H1 (cell line): ENCODE measurements at regions not wholly inside any gene's neighbourhood (a gene's known extent, or its start where the extent isn't known, plus 50 kb on each side); places are given as distances from the start of the nearest gene placed in this dataset.

ENCODE experiments used
- CTCF ChIA-PET: fragments of 300-600 bp; sonication (Branson Sonifier 250); formaldehyde crosslinking; loops from one replicate; lab custom pipeline; 2021; ENCODE audit not compliant: partially characterized antibody; lab: Charles Lee
- POLR2A ChIA-PET: fragments of 300-600 bp; sonication (Branson Sonifier 250); formaldehyde crosslinking; loops from one replicate; lab custom pipeline; 2021; ENCODE audit warnings: inconsistent platforms; ENCODE audit not compliant: partially characterized antibody; lab: Charles Lee
- DNase-seq, 2 experiments: peaks; one replicate each; pipeline versions ENCODE4 v3.0.0 to v3.0.0-alpha.2; 2010 to 2022; ENCODE audit warnings: low spot score in 2 of 2, low read depth in 1 of 2, mixed read lengths in 1 of 2
- FAIRE-seq: peaks from 2 replicates; lab custom pipeline; 2011; peaks lifted over from hg19 to GRCh38; lab: Jason Lieb, UNC
- H2AFZ ChIP-seq: 2 replicates; pipeline ENCODE4 v1.8.1; 2012; ENCODE audit warnings: low read length, inconsistent platforms
- H2AK5ac ChIP-seq: 2 replicates; pipeline ENCODE4 v1.6.1; 2013; ENCODE audit warnings: low read depth, low read length
- H2BK120ac ChIP-seq: replicated peaks from 2 replicates; pipeline ENCODE3; 2013; ENCODE audit warnings: low read depth, low read length, inconsistent platforms
- H2BK12ac ChIP-seq: 2 replicates; pipeline ENCODE4 v1.6.1; 2013; ENCODE audit warnings: low read depth, low read length
- H2BK15ac ChIP-seq: 2 replicates; pipeline ENCODE4 v1.6.1; 2013; ENCODE audit warnings: low read length
- H2BK20ac ChIP-seq: 2 replicates; pipeline ENCODE4 v1.6.1; 2013; ENCODE audit warnings: low read length
- H2BK5ac ChIP-seq: 2 replicates; pipeline ENCODE4 v1.6.1; 2013; ENCODE audit warnings: low read depth, low read length
- H3K14ac ChIP-seq: 2 replicates; pipeline ENCODE4 v1.6.1; 2013; ENCODE audit warnings: inconsistent platforms; ENCODE audit not compliant: insufficient read length
- H3K18ac ChIP-seq: 2 replicates; pipeline ENCODE4 v1.6.1; 2013; ENCODE audit warnings: low read length; ENCODE audit errors: extremely low read depth
- H3K23ac ChIP-seq: 2 replicates; pipeline ENCODE4 v1.6.1; 2013; ENCODE audit warnings: inconsistent platforms; ENCODE audit not compliant: insufficient read length
- H3K23me2 ChIP-seq: 2 replicates; pipeline ENCODE4 v1.6.1; 2013; ENCODE audit warnings: low read depth, low read length
- H3K27ac ChIP-seq: 2 replicates; pipeline ENCODE4 v1.6.1; 2011; ENCODE audit warnings: low read depth, low read length, inconsistent platforms
- H3K27me3 ChIP-seq, 4 experiments: replicated peaks in 1 of 4; 1 replicate in 1 of 4; 2 replicates in 3 of 4; pipeline versions ENCODE4 v1.6.1 to v1.8.1; 2011 to 2013; ENCODE audit warnings: low read length in 3 of 4, mild to moderate bottlenecking in 3 of 4, inconsistent platforms in 2 of 4, mixed read lengths in 2 of 4, moderate library complexity in 1 of 4; ENCODE audit not compliant: control insufficient read depth in 3 of 4, insufficient read depth in 3 of 4; ENCODE audit errors: extremely low read depth in 1 of 4
- H3K36me3 ChIP-seq, 4 experiments: 2 replicates each; pipeline versions ENCODE4 v1.6.1 to v1.8.1; 2011 to 2013; ENCODE audit warnings: mild to moderate bottlenecking in 4 of 4, low read length in 3 of 4, moderate library complexity in 2 of 4, control low read depth in 1 of 4, inconsistent platforms in 1 of 4; ENCODE audit not compliant: insufficient read depth in 4 of 4, control insufficient read depth in 2 of 4
- H3K4ac ChIP-seq: replicated peaks from 2 replicates; pipeline ENCODE3; 2013; ENCODE audit warnings: low read length, low read depth, mixed read lengths, inconsistent platforms; ENCODE audit not compliant: insufficient read length
- H3K4me1 ChIP-seq, 4 experiments: replicated peaks in 1 of 4; 1 replicate in 1 of 4; 2 replicates in 3 of 4; pipeline versions ENCODE4 v1.6.1 to v1.8.1; 2011 to 2013; ENCODE audit warnings: low read length in 3 of 4, inconsistent platforms in 2 of 4, mixed read lengths in 1 of 4; ENCODE audit not compliant: insufficient read depth in 4 of 4, control insufficient read depth in 3 of 4
- H3K4me2 ChIP-seq, 2 experiments: 2 replicates each; pipeline versions ENCODE4 v1.6.1 to v1.8.1; 2011 to 2013; ENCODE audit warnings: low read depth in 2 of 2, low read length in 2 of 2, control low read depth in 1 of 2, inconsistent platforms in 1 of 2, mild to moderate bottlenecking in 1 of 2; ENCODE audit not compliant: insufficient read depth in 1 of 2
- H3K4me3 ChIP-seq, 4 experiments: fragments of 200-600, 300-600 bp in 1 of 4; sonication (generic), shearing (Covaris generic), sonication (Bioruptor Twin) in 1 of 4; 2 replicates each; pipeline versions ENCODE4 v1.5.1 to v1.8.1; 2011 to 2016; ENCODE audit warnings: low read length in 4 of 4, low read depth in 3 of 4, control low read depth in 2 of 4, inconsistent platforms in 2 of 4, mild to moderate bottlenecking in 2 of 4, mixed read lengths in 1 of 4, moderate library complexity in 1 of 4; ENCODE audit not compliant: insufficient read depth in 2 of 4; ENCODE audit errors: extremely low read depth in 1 of 4
- H3K56ac ChIP-seq: replicated peaks from 2 replicates; pipeline ENCODE3; 2013; ENCODE audit warnings: low read depth, mild to moderate bottlenecking, mixed read lengths, low read length, inconsistent platforms; ENCODE audit not compliant: insufficient read length
- H3K79me1 ChIP-seq: 2 replicates; pipeline ENCODE4 v1.6.1; 2013; ENCODE audit warnings: low read depth, low read length, control low read depth
- H3K79me2 ChIP-seq, 2 experiments: 2 replicates each; pipeline versions ENCODE4 v1.6.1 to v1.8.1; 2012 to 2013; ENCODE audit warnings: low read length in 2 of 2, mild to moderate bottlenecking in 2 of 2, inconsistent platforms in 1 of 2; ENCODE audit not compliant: insufficient read depth in 2 of 2, control insufficient read depth in 1 of 2
- H3K9ac ChIP-seq, 4 experiments: replicated peaks in 1 of 4; 1 replicate in 1 of 4; 2 replicates in 3 of 4; pipeline versions ENCODE4 v1.6.1 to v1.8.1; 2011 to 2013; ENCODE audit warnings: low read depth in 3 of 4, low read length in 3 of 4, control low read depth in 2 of 4, mild to moderate bottlenecking in 2 of 4, moderate library complexity in 2 of 4, inconsistent platforms in 1 of 4; ENCODE audit errors: extremely low read depth in 1 of 4
- H3K9me3 ChIP-seq, 2 experiments: 2 replicates each; pipeline versions ENCODE4 v1.6.1 to v1.8.1; 2012 to 2013; ENCODE audit warnings: mild to moderate bottlenecking in 2 of 2, moderate library complexity in 2 of 2, control low read depth in 1 of 2, inconsistent platforms in 1 of 2, low read depth in 1 of 2, low read length in 1 of 2, mixed read lengths in 1 of 2; ENCODE audit not compliant: insufficient read depth in 2 of 2
- H4K20me1 ChIP-seq, 2 experiments: replicated peaks in 1 of 2; 2 replicates each; pipeline versions ENCODE3 to v1.8.1; 2011 to 2013; ENCODE audit warnings: inconsistent platforms in 2 of 2, low read length in 2 of 2, mild to moderate bottlenecking in 1 of 2; ENCODE audit not compliant: insufficient read depth in 2 of 2, control insufficient read depth in 1 of 2
- H4K5ac ChIP-seq: 2 replicates; pipeline ENCODE4 v1.6.1; 2013; ENCODE audit warnings: low read length, low read depth, mixed read lengths, inconsistent platforms; ENCODE audit not compliant: insufficient read length
- H4K8ac ChIP-seq: 2 replicates; pipeline ENCODE4 v1.8.0; 2013; ENCODE audit warnings: mild to moderate bottlenecking, moderate library complexity, low read length, inconsistent platforms; ENCODE audit not compliant: insufficient read depth; ENCODE audit errors: extremely low read depth
- H4K91ac ChIP-seq: replicated peaks from 2 replicates; pipeline ENCODE3; 2013; ENCODE audit warnings: low read length, mixed read lengths, inconsistent platforms; ENCODE audit not compliant: insufficient read length
- BACH1 ChIP-seq: IDR thresholded peaks from 2 replicates; pipeline ENCODE4 v1.6.1; 2012; ENCODE audit warnings: low read length, improper control_type of control experiment
- E2F6 ChIP-seq: IDR thresholded peaks from 2 replicates; pipeline ENCODE4 v1.6.1; 2012; ENCODE audit warnings: inconsistent platforms
- GTF2F1 ChIP-seq: IDR thresholded peaks from 2 replicates; pipeline ENCODE4 v1.6.1; 2012; ENCODE audit warnings: low read depth, low read length, improper control_type of control experiment, borderline replicate concordance
- KDM5A ChIP-seq: fragments of 200-600 bp; IDR thresholded peaks from 2 replicates; pipeline ENCODE4 v1.7.1; 2012; ENCODE audit warnings: mild to moderate bottlenecking, low read length, inconsistent platforms, mixed read lengths
- NRF1 ChIP-seq: IDR thresholded peaks from 2 replicates; pipeline ENCODE4 v1.6.1; 2011; ENCODE audit warnings: mild to moderate bottlenecking, low read depth, low read length, improper control_type of control experiment
- RAD21 ChIP-seq, 2 experiments: IDR thresholded peaks in 1 of 2; conservative IDR thresholded peaks in 1 of 2; 2 replicates each; pipeline ENCODE4 v1.6.1; 2011; ENCODE audit warnings: low read depth in 2 of 2, low read length in 2 of 2, improper control_type of control experiment in 1 of 2, inconsistent platforms in 1 of 2, mild to moderate bottlenecking in 1 of 2, moderate library complexity in 1 of 2
- RNF2 ChIP-seq: fragments of 200-900, 300-1000 bp; sonication (generic); IDR thresholded peaks from 2 replicates; pipeline ENCODE4 v1.7.1; 2016; ENCODE audit warnings: borderline replicate concordance, low read depth, mild to moderate bottlenecking, antibody characterized with exemption, low read length; ENCODE audit not compliant: poor library complexity, severe bottlenecking; ENCODE audit errors: missing control alignments
- SIN3A ChIP-seq, 2 experiments: IDR thresholded peaks in 1 of 2; conservative IDR thresholded peaks in 1 of 2; 2 replicates each; pipeline ENCODE4 v1.6.1; 2011 to 2012; ENCODE audit warnings: low read length in 2 of 2, improper control_type of control experiment in 1 of 2, low read depth in 1 of 2, mild to moderate bottlenecking in 1 of 2
- SP1 ChIP-seq: IDR thresholded peaks from 2 replicates; pipeline ENCODE4 v1.6.1; 2011; ENCODE audit warnings: low read depth, low read length
- USF2 ChIP-seq: IDR thresholded peaks from 2 replicates; pipeline ENCODE4 v1.6.1; 2011; ENCODE audit warnings: low read length, improper control_type of control experiment
- WGBS, 2 experiments: shearing (Covaris generic) in 1 of 2; methylation state at CpG; one replicate each; pipeline versions ENCODE4 v1.1.6 to v1.1.7; 2013 to 2015; ENCODE audit warnings: low lambda C conversion rate in 2 of 2, mixed read lengths in 2 of 2, inconsistent platforms in 1 of 2, low coverage in 1 of 2, missing lambda C conversion rate in 1 of 2; ENCODE audit not compliant: insufficient replicate concordance in 2 of 2, insufficient coverage in 1 of 2, insufficient read length in 1 of 2; ENCODE audit errors: extremely low coverage in 1 of 2, missing lambda C conversion rate in 1 of 2; 5-methylcytosine and 5-hydroxymethylcytosine counted together

GRCh38 chr6:90364286-90364685 is 67.6 kb upstream of the BACH2 start:
- Histone ChIP-seq H3K36me3 (no peaks in the 10 kb centered on the region), H3K4me2 (peak overlapping the region; percentile 17 to 20; a peak in 2 of 4 replicates), H2BK12ac (peak overlapping the region; percentile 82), H3K79me2 (no peaks in the 10 kb centered on the region), H3K4me1 (peaks cover 1 to 12% (median 5%) of the 10 kb centered on the region in 4 experiments; a peak in 6 of 7 replicates), H3K4me3 (no peak overlapping the region), H4K91ac (no peak overlapping the region), H2AFZ (0 out of 2 replicates have a peak overlapping the region, but pooled peaks have one; percentile 8), H3K56ac (no peak overlapping the region), H2BK120ac (no peak overlapping the region), H3K4ac (no peak overlapping the region), H3K14ac (no peak overlapping the region), H3K18ac (peak overlapping the region; percentile 1; the same call in 1 of the 2 replicates), H3K27ac (no peak overlapping the region), H4K5ac (no peak overlapping the region), H3K9me3 (no peaks in the 10 kb centered on the region), H2BK15ac (0 out of 2 replicates have a peak overlapping the region, but pooled peaks have one; percentile 11), H2AK5ac (no peak overlapping the region), H4K8ac (no peak overlapping the region), H3K79me1 (no peaks in the 10 kb centered on the region), H3K9ac (no peak overlapping the region), H3K23me2 (no peaks in the 10 kb centered on the region), H2BK5ac (no peak overlapping the region), H2BK20ac (no peak overlapping the region), H3K23ac (no peak overlapping the region), H4K20me1 (no peaks in the 10 kb centered on the region), H3K27me3 (no peaks in the 10 kb centered on the region)
- WGBS, 2 experiments, result 74% methylated on average over 5 of the region's 5 CpGs; no CpG with 5 or more reads in 1 of the 2 experiments
- FAIRE-seq (no peak), DNase-seq (no peak)
- POLR2A ChIA-PET, result interaction anchor here (1.7 kb wide), 1 partner anchor 66 kb away, joined by 4 read pairs; no protein-coding TSS in a partner anchor
- CTCF ChIA-PET, result no interaction called here
- TF ChIP-seq SIN3A (conservative IDR thresholded peaks at IDR 0.05 in 1 of 2, IDR thresholded peaks at IDR 0.05 in 1 of 2; ENCODE audit: low read depth in 1 of 2, low read length in 2 of 2) (no peak), USF2 (no peak), KDM5A (no peak), GTF2F1 (no peak), RAD21 (IDR thresholded peaks at IDR 0.05 in 1 of 2, conservative IDR thresholded peaks at IDR 0.05 in 1 of 2; ENCODE audit: low read depth in 2 of 2, low read length in 2 of 2) (no peak), E2F6 (no peak), BACH1 (no peak), SP1 (no peak), RNF2 (no peak), NRF1 (no peak)
